Lower lobe of right lung (tissue), 2 donors: ENCODE measurements at regions not wholly inside any gene's neighbourhood (a gene's known extent, or its start where the extent isn't known, plus 50 kb on each side); places are given as distances from the start of the nearest gene placed in this dataset.

Experiments used
- ATAC-seq, 2 donors: fragments of 200-7000 bp; cut with Tn5 transposase; one replicate each; pipeline ENCODE4 v1.9.1; 2020 to 2022; ENCODE audit warnings: mild to moderate bottlenecking in 2 of 2, moderate library complexity in 2 of 2
- DNase-seq: peaks from one replicate; pipeline ENCODE4 v3.0.0-alpha.2; 2020
- H3K27ac ChIP-seq: fragments of 200-600 bp; one replicate; pipeline ENCODE4 v1.8.0; 2022
- H3K27me3 ChIP-seq: fragments of 200-600 bp; one replicate; pipeline ENCODE4 v1.8.0; 2022; ENCODE audit warnings: low read depth
- H3K36me3 ChIP-seq: fragments of 200-600 bp; one replicate; pipeline ENCODE4 v1.8.0; 2022; ENCODE audit warnings: mild to moderate bottlenecking
- H3K4me1 ChIP-seq: fragments of 200-600 bp; one replicate; pipeline ENCODE4 v1.8.0; 2022
- H3K4me3 ChIP-seq: fragments of 200-600 bp; one replicate; pipeline ENCODE4 v1.8.0; 2022; ENCODE audit warnings: mild to moderate bottlenecking
- H3K9me3 ChIP-seq: fragments of 200-600 bp; one replicate; pipeline ENCODE4 v1.8.0; 2022
- CTCF ChIP-seq: fragments of 200-600 bp; IDR thresholded peaks from one replicate; pipeline ENCODE4 v1.8.0; 2022; ENCODE audit warnings: antibody characterized with exemption, mild to moderate bottlenecking
- intact Hi-C: fragments of 100-400 bp; cut with DNase I; formaldehyde crosslinking; loops from one replicate; pipeline ENCODE4 v1.11.0; 2022
- donor health status: DM: no; HTN: yes; CAD: no; lungs with severe emphysema.

GRCh38 chr2:207286106-207286505, 120.4 kb upstream of the KLF7 start:
- no peak for ATAC-seq
- H3K27me3 ChIP-seq = no peaks in the 10 kb centered on the region
- peaks cover 23% of the 10 kb centered on the region for H3K4me1 ChIP-seq
- TF ChIP-seq CTCF = no peak
- H3K4me3 ChIP-seq = no peak overlapping the region
- no peak for DNase-seq
- intact Hi-C loops = no loop called here
- no peaks in the 10 kb centered on the region for H3K9me3 ChIP-seq
- no peak overlapping the region for H3K27ac ChIP-seq
- no peaks in the 10 kb centered on the region for H3K36me3 ChIP-seq

GRCh38 chr2:207288628-207289027, 122.9 kb upstream of the KLF7 start:
- Histone ChIP-seq H3K27me3 (no peaks in the 10 kb centered on the region), H3K36me3 (no peaks in the 10 kb centered on the region), H3K4me3 (no peak overlapping the region), H3K9me3 (no peaks in the 10 kb centered on the region), H3K4me1 (peaks cover 12% of the 10 kb centered on the region), H3K27ac (no peak overlapping the region)
- ATAC-seq (no peak), DNase-seq (no peak)
- no peak for TF ChIP-seq CTCF
- intact Hi-C loops = no loop called here

GRCh38 chr2:207289295-207290018, 123.7 kb upstream of the KLF7 start:
- no peak overlapping the region for H3K4me3 ChIP-seq
- no peak for TF ChIP-seq CTCF
- H3K27ac ChIP-seq = no peak overlapping the region
- H3K36me3 ChIP-seq = no peaks in the 10 kb centered on the region
- H3K9me3 ChIP-seq = no peaks in the 10 kb centered on the region
- ATAC-seq (peak; percentile 42 to 47), DNase-seq (no peak)
- intact Hi-C loops = no loop called here
- H3K27me3 ChIP-seq = no peaks in the 10 kb centered on the region
- peaks cover 9% of the 10 kb centered on the region for H3K4me1 ChIP-seq

GRCh38 chr2:207290833-207291624, 125.3 kb upstream of the KLF7 start:
- Histone ChIP-seq H3K9me3 (no peaks in the 10 kb centered on the region), H3K4me3 (no peak overlapping the region), H3K27me3 (no peaks in the 10 kb centered on the region), H3K36me3 (no peaks in the 10 kb centered on the region), H3K27ac (no peak overlapping the region), H3K4me1 (peaks cover 9% of the 10 kb centered on the region)
- intact Hi-C loops = no loop called here
- no peak for TF ChIP-seq CTCF
- ATAC-seq (no peak), DNase-seq (no peak)

GRCh38 chr2:207291625-207292252, 126.0 kb upstream of the KLF7 start:
- intact Hi-C loops = no loop called here
- no peak for TF ChIP-seq CTCF
- no peaks in the 10 kb centered on the region for H3K9me3 ChIP-seq
- no peak for DNase-seq
- no peak overlapping the region for H3K4me3 ChIP-seq
- ATAC-seq = no peak
- no peaks in the 10 kb centered on the region for H3K36me3 ChIP-seq
- H3K4me1 ChIP-seq = peaks cover 9% of the 10 kb centered on the region
- H3K27me3 ChIP-seq = no peaks in the 10 kb centered on the region
- H3K27ac ChIP-seq = no peak overlapping the region
